ENCODE measurements at regions not wholly inside any gene's neighbourhood (a gene's known extent, or its start where the extent isn't known, plus 50 kb on each side); places are given as distances from the start of the nearest gene placed in this dataset.

- no peak for TF ChIP-seq EZH2 (IDR thresholded peaks at IDR 0.05; ENCODE audit: low read length)
- no peak for TF ChIP-seq CTCF (optimal IDR thresholded peaks at IDR 0.05 in 1 of 3, IDR thresholded peaks at IDR 0.05 in 1 of 3, conservative IDR thresholded peaks at IDR 0.05 in 1 of 3; ENCODE audit: extremely low read depth in 1 of 3, insufficient read depth in 2 of 3, low read length in 3 of 3)
Measured at GRCh38 chr13:111476197-111476596, 155.8 kb downstream of the TEX29 start.

Data from keratinocyte (primary cell).